Calu3 (cell line): ENCODE measurements at regions not wholly inside any gene's neighbourhood (a gene's known extent, or its start where the extent isn't known, plus 50 kb on each side); places are given as distances from the start of the nearest gene placed in this dataset.

ENCODE experiments used
- BruUV-seq: library from RNA; stranded (reverse); fragments of 400-500 nt; replicated peaks from 2 replicates; lab custom pipeline; 2021; lab: Mats Ljungman, UMichigan
- CTCF ChIA-PET: fragments of 300-600 bp; sonication (Branson Sonifier 250); formaldehyde crosslinking; loops from one replicate; lab custom pipeline; 2022; ENCODE audit warnings: antibody characterized with exemption; lab: Charles Lee
- DNase-seq: peaks from one replicate; pipeline ENCODE4 v3.0.0; 2022
- H3K27ac Mint-ChIP-seq: one replicate; pipeline ENCODE4 v1.8.0; 2022; ENCODE audit warnings: mixed read lengths; ENCODE audit not compliant: unreplicated experiment
- H3K27me3 Mint-ChIP-seq: one replicate; pipeline ENCODE4 v1.8.0; 2022; ENCODE audit warnings: mixed read lengths; ENCODE audit not compliant: unreplicated experiment
- H3K36me3 Mint-ChIP-seq: one replicate; pipeline ENCODE4 v1.8.0; 2022; ENCODE audit warnings: mild to moderate bottlenecking, moderate library complexity, mixed read lengths; ENCODE audit not compliant: insufficient read depth, unreplicated experiment
- H3K4me1 Mint-ChIP-seq: one replicate; pipeline ENCODE4 v1.8.0; 2022; ENCODE audit warnings: mild to moderate bottlenecking, low read depth, mixed read lengths; ENCODE audit not compliant: unreplicated experiment
- H3K4me3 Mint-ChIP-seq: one replicate; pipeline ENCODE4 v1.8.0; 2022; ENCODE audit warnings: mild to moderate bottlenecking, low read depth, moderate library complexity, mixed read lengths; ENCODE audit not compliant: unreplicated experiment
- H3K9me3 Mint-ChIP-seq: one replicate; pipeline ENCODE4 v1.8.0; 2022; ENCODE audit warnings: low read depth, mixed read lengths; ENCODE audit not compliant: unreplicated experiment
- CTCF ChIP-seq: fragments of 200-600 bp; IDR thresholded peaks from one replicate; pipeline ENCODE4 v1.8.0; 2022; ENCODE audit warnings: antibody characterized with exemption; ENCODE audit not compliant: unreplicated experiment
- intact Hi-C: fragments of 100-400 bp; cut with micrococcal nuclease; formaldehyde crosslinking; loops from one replicate; pipeline ENCODE4 v1.10.0; 2022; ENCODE audit not compliant: unreplicated experiment

GRCh38 chr3:154901278-154901677 lies 178.8 kb upstream of the MME start:
- Mint-ChIP-seq H3K4me3 (no peak overlapping the region), H3K4me1 (no peaks in the 10 kb centered on the region), H3K36me3 (no peaks in the 10 kb centered on the region), H3K27me3 (no peaks in the 10 kb centered on the region), H3K27ac (no peak overlapping the region), H3K9me3 (no peaks in the 10 kb centered on the region)
- DNase-seq = no peak
- BruUV-seq = no TSS peak
- TF ChIP-seq CTCF = no peak
- intact Hi-C loops = no loop called here
- CTCF ChIA-PET = no interaction called here

GRCh38 chr3:154900816-154901215 lies 179.3 kb upstream of the MME start:
- H3K36me3 Mint-ChIP-seq = no peaks in the 10 kb centered on the region
- CTCF ChIA-PET = no interaction called here
- DNase-seq = no peak
- H3K4me1 Mint-ChIP-seq = no peaks in the 10 kb centered on the region
- no peak overlapping the region for H3K4me3 Mint-ChIP-seq
- no peak overlapping the region for H3K27ac Mint-ChIP-seq
- intact Hi-C loops = no loop called here
- BruUV-seq = no TSS peak
- H3K27me3 Mint-ChIP-seq = no peaks in the 10 kb centered on the region
- no peak for TF ChIP-seq CTCF
- peaks cover 1% of the 10 kb centered on the region for H3K9me3 Mint-ChIP-seq

- no TSS peak for BruUV-seq
- H3K4me3 Mint-ChIP-seq = no peak overlapping the region
- no peak for TF ChIP-seq CTCF
- peaks cover 4% of the 10 kb centered on the region for H3K9me3 Mint-ChIP-seq
- H3K36me3 Mint-ChIP-seq = no peaks in the 10 kb centered on the region
- no peaks in the 10 kb centered on the region for H3K27me3 Mint-ChIP-seq
- no peak for DNase-seq
- CTCF ChIA-PET = no interaction called here
- H3K27ac Mint-ChIP-seq = no peak overlapping the region
- no peaks in the 10 kb centered on the region for H3K4me1 Mint-ChIP-seq
- intact Hi-C loops = no loop called here
These were observed 181.2 kb upstream of the MME start for GRCh38 chr3:154898916-154899315.

GRCh38 chr3:154898443-154898842 lies 181.7 kb upstream of the MME start:
- no peaks in the 10 kb centered on the region for H3K27me3 Mint-ChIP-seq
- peaks cover 7% of the 10 kb centered on the region for H3K9me3 Mint-ChIP-seq
- BruUV-seq = no TSS peak
- no peak overlapping the region for H3K4me3 Mint-ChIP-seq
- CTCF ChIA-PET = no interaction called here
- intact Hi-C loops = no loop called here
- no peak for TF ChIP-seq CTCF
- no peaks in the 10 kb centered on the region for H3K36me3 Mint-ChIP-seq
- DNase-seq = no peak
- no peaks in the 10 kb centered on the region for H3K4me1 Mint-ChIP-seq
- no peak overlapping the region for H3K27ac Mint-ChIP-seq
